Activated CD4-positive, alpha-beta memory T cell treated with anti-CD3 and anti-CD28 coated beads for 36 hours (primary cell): ENCODE measurements at regions not wholly inside any gene's neighbourhood (a gene's known extent, or its start where the extent isn't known, plus 50 kb on each side); places are given as distances from the start of the nearest gene placed in this dataset.

Experiments
- CTCF ChIA-PET: fragments of 350-600 bp; sonication (Branson Sonifier 250); formaldehyde crosslinking; loops from one replicate; lab custom pipeline; 2021; ENCODE audit warnings: antibody characterized with exemption, inconsistent platforms; lab: Charles Lee
- POLR2A ChIA-PET: fragments of 350-600 bp; sonication (Branson Sonifier 250); formaldehyde crosslinking; loops from one replicate; lab custom pipeline; 2021; ENCODE audit warnings: antibody characterized with exemption; lab: Charles Lee
- DNase-seq: peaks from one replicate; pipeline ENCODE4 v3.0.0-alpha.2; 2020
- H3K27ac Mint-ChIP-seq: one replicate; pipeline ENCODE4 v1.8.0; 2021; ENCODE audit warnings: mixed read lengths
- H3K27me3 Mint-ChIP-seq: one replicate; pipeline ENCODE4 v1.8.0; 2021; ENCODE audit warnings: mixed read lengths
- H3K36me3 Mint-ChIP-seq: one replicate; pipeline ENCODE4 v1.8.0; 2021; ENCODE audit warnings: mixed read lengths
- H3K4me1 Mint-ChIP-seq: one replicate; pipeline ENCODE4 v1.8.0; 2021; ENCODE audit warnings: low read depth, mixed read lengths
- H3K4me3 Mint-ChIP-seq: one replicate; pipeline ENCODE4 v1.8.0; 2021; ENCODE audit warnings: mild to moderate bottlenecking, mixed read lengths
- H3K9me3 Mint-ChIP-seq: one replicate; pipeline ENCODE4 v1.8.0; 2021; ENCODE audit warnings: mixed read lengths
- intact Hi-C: fragments of 100-400 bp; cut with micrococcal nuclease; formaldehyde crosslinking; loops from one replicate; pipeline ENCODE4 v1.15.1; 2023

- Mint-ChIP-seq H3K4me1 (no peaks in the 10 kb centered on the region), H3K27ac (no peak overlapping the region), H3K9me3 (peaks cover 14% of the 10 kb centered on the region), H3K4me3 (no peak overlapping the region), H3K36me3 (no peaks in the 10 kb centered on the region), H3K27me3 (peaks cover 8% of the 10 kb centered on the region)
- POLR2A ChIA-PET, result no interaction called here
- intact Hi-C loops, result no loop called here
- no peak for DNase-seq
- CTCF ChIA-PET, result no interaction called here
These were observed 114.6 kb upstream of the KCNJ15 start for GRCh38 chr21:38142224-38142623.

DNA sequence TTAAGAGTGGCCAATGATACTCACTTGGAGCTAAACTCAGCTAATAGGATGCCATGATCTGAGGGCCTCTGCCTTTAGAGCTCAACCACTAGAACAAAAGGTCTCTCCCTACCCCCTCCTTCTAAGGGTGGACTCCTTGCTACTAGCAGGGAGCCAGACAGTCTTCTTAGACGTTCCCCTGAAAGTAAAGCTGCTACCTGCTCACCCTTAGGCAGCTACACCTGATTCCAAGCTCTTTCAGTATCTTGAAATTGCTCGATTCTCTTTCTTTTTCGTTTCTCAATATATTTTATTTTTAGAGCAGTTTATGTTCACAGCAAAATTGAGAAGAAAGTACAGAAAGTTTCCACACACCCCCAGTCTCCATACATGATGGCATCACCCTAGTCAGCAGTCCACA is 112.6 kb upstream of the KCNJ15 start:
- no peaks in the 10 kb centered on the region for H3K4me1 Mint-ChIP-seq
- CTCF ChIA-PET, result no interaction called here
- peaks cover 9% of the 10 kb centered on the region for H3K27me3 Mint-ChIP-seq
- no peak overlapping the region for H3K27ac Mint-ChIP-seq
- intact Hi-C loops, result no loop called here
- POLR2A ChIA-PET, result no interaction called here
- no peak overlapping the region for H3K4me3 Mint-ChIP-seq
- DNase-seq, result no peak
- peaks cover 14% of the 10 kb centered on the region for H3K9me3 Mint-ChIP-seq
- H3K36me3 Mint-ChIP-seq, result no peaks in the 10 kb centered on the region

DNA sequence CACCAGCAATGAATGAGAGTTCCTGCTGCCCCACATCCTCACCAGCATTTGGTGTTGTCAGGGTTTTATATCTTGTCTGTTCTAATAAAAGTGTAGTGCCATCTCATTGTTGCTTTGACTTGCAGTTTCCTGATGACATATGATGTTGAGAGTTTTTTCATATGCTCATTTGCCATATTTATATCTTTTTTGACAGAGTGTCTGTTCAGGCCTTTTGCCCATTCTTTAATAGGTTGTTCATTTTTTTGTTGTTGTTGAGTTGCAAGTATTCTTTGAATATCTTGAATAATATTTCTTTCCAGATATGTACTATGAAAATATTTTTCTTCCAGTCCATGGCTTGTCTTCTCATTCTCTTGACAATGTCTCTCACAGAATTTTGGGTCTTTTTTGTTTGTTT is 111.7 kb upstream of the KCNJ15 start:
- Mint-ChIP-seq H3K27ac (no peak overlapping the region), H3K9me3 (peaks cover 14% of the 10 kb centered on the region), H3K4me1 (no peaks in the 10 kb centered on the region), H3K36me3 (no peaks in the 10 kb centered on the region), H3K4me3 (no peak overlapping the region), H3K27me3 (peaks cover 9% of the 10 kb centered on the region)
- CTCF ChIA-PET, result no interaction called here
- POLR2A ChIA-PET, result no interaction called here
- intact Hi-C loops, result no loop called here
- DNase-seq, result no peak

- peaks cover 4% of the 10 kb centered on the region for H3K27me3 Mint-ChIP-seq
- DNase-seq, result no peak
- H3K4me1 Mint-ChIP-seq, result no peaks in the 10 kb centered on the region
- H3K36me3 Mint-ChIP-seq, result no peaks in the 10 kb centered on the region
- POLR2A ChIA-PET, result no interaction called here
- CTCF ChIA-PET, result interaction anchor here (1.0 kb wide), 1 partner anchor 447 kb away, joined by 4 read pairs; no protein-coding TSS in a partner anchor
- intact Hi-C loops, result no loop called here
- H3K9me3 Mint-ChIP-seq, result peaks cover 14% of the 10 kb centered on the region
- H3K4me3 Mint-ChIP-seq, result no peak overlapping the region
- H3K27ac Mint-ChIP-seq, result no peak overlapping the region
These were observed 109.4 kb upstream of the KCNJ15 start for GRCh38 chr21:38147391-38147790.

DNA sequence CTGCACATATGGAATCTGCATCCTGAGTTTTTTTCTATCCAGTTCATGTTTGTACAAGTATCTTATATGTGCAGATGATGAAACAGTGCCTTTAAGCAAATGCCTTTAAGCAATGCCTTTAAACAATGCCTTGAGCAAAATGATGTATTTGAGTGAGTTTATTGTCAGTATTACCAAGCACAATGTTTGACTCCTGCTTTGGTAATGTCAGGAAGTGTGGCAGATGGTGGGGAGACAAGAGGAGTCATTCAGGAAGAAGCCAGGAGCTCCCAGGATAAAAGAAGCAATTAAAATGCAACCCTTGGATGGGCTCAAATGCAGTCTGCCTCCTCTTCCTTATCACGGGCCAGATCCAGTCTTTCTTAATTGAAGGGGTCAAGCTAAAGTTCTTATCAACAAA is 108.7 kb upstream of the KCNJ15 start:
- Mint-ChIP-seq H3K4me3 (no peak overlapping the region), H3K9me3 (peaks cover 14% of the 10 kb centered on the region), H3K27ac (no peak overlapping the region), H3K36me3 (no peaks in the 10 kb centered on the region), H3K27me3 (peaks cover 8% of the 10 kb centered on the region), H3K4me1 (no peaks in the 10 kb centered on the region)
- intact Hi-C loops, result no loop called here
- CTCF ChIA-PET, result interaction anchor here (1.2 kb wide), 1 partner anchor 23 kb away, joined by 4 read pairs; no protein-coding TSS in a partner anchor
- POLR2A ChIA-PET, result no interaction called here
- no peak for DNase-seq

GRCh38 chr21:38151021-38151645 is 105.7 kb upstream of the KCNJ15 start:
- no peaks in the 10 kb centered on the region for H3K36me3 Mint-ChIP-seq
- H3K4me3 Mint-ChIP-seq, result no peak overlapping the region
- peaks cover 10% of the 10 kb centered on the region for H3K27me3 Mint-ChIP-seq
- no peak for DNase-seq
- H3K9me3 Mint-ChIP-seq, result no peaks in the 10 kb centered on the region
- no peak overlapping the region for H3K27ac Mint-ChIP-seq
- ChIA-PET CTCF (interaction anchor here (1.1 kb wide), 1 partner anchor 8 kb away, joined by 3 read pairs; no protein-coding TSS in a partner anchor), POLR2A (no interaction called here)
- H3K4me1 Mint-ChIP-seq, result no peaks in the 10 kb centered on the region
- intact Hi-C loops, result no loop called here

- H3K27me3 Mint-ChIP-seq, result peaks cover 8% of the 10 kb centered on the region
- H3K9me3 Mint-ChIP-seq, result no peaks in the 10 kb centered on the region
- intact Hi-C loops, result no loop called here
- no peak overlapping the region for H3K27ac Mint-ChIP-seq
- no peaks in the 10 kb centered on the region for H3K4me1 Mint-ChIP-seq
- DNase-seq, result no peak
- ChIA-PET CTCF (interaction anchor here (1.1 to 2.6 kb wide), 3 partner anchors 196 to 455 kb away, joined by 4 to 10 read pairs (median 10); no protein-coding TSS in a partner anchor), POLR2A (no interaction called here)
- no peak overlapping the region for H3K4me3 Mint-ChIP-seq
- no peaks in the 10 kb centered on the region for H3K36me3 Mint-ChIP-seq
These were observed 100.6 kb upstream of the KCNJ15 start for GRCh38 chr21:38156200-38156599.

GRCh38 chr21:38159355-38159754 is 97.4 kb upstream of the KCNJ15 start:
- H3K4me3 Mint-ChIP-seq, result no peak overlapping the region
- no peak overlapping the region for H3K27ac Mint-ChIP-seq
- no peaks in the 10 kb centered on the region for H3K36me3 Mint-ChIP-seq
- intact Hi-C loops, result loop anchor here (1.0 kb wide), 2 partner anchors 193 to 197 kb away; no protein-coding TSS in a partner anchor
- H3K27me3 Mint-ChIP-seq, result peaks cover 3% of the 10 kb centered on the region
- DNase-seq, result peak; percentile 65
- H3K9me3 Mint-ChIP-seq, result no peaks in the 10 kb centered on the region
- ChIA-PET CTCF (interaction anchor here (0.6 to 4.7 kb wide), 10 partner anchors 8 to 448 kb away, joined by 3 to 34 read pairs (median 4); no protein-coding TSS in a partner anchor), POLR2A (no interaction called here)
- H3K4me1 Mint-ChIP-seq, result no peaks in the 10 kb centered on the region

GRCh38 chr21:38165466-38166172 is 91.2 kb upstream of the KCNJ15 start:
- no peak overlapping the region for H3K27ac Mint-ChIP-seq
- H3K36me3 Mint-ChIP-seq, result no peaks in the 10 kb centered on the region
- H3K4me3 Mint-ChIP-seq, result no peak overlapping the region
- POLR2A ChIA-PET, result no interaction called here
- no peaks in the 10 kb centered on the region for H3K4me1 Mint-ChIP-seq
- no peaks in the 10 kb centered on the region for H3K27me3 Mint-ChIP-seq
- intact Hi-C loops, result no loop called here
- H3K9me3 Mint-ChIP-seq, result no peaks in the 10 kb centered on the region
- CTCF ChIA-PET, result interaction anchor here (1.7 to 2.1 kb wide), 2 partner anchors 186 to 187 kb away, joined by 5 to 9 read pairs; no protein-coding TSS in a partner anchor
- DNase-seq, result no peak

- POLR2A ChIA-PET, result no interaction called here
- Mint-ChIP-seq H3K4me3 (no peak overlapping the region), H3K4me1 (no peaks in the 10 kb centered on the region), H3K27ac (no peak overlapping the region), H3K36me3 (no peaks in the 10 kb centered on the region), H3K27me3 (no peaks in the 10 kb centered on the region), H3K9me3 (no peaks in the 10 kb centered on the region)
- CTCF ChIA-PET, result interaction anchor here (1.4 to 3.9 kb wide), 3 partner anchors 9 to 190 kb away, joined by 4 to 23 read pairs (median 9); no protein-coding TSS in a partner anchor
- intact Hi-C loops, result no loop called here
- DNase-seq, result no peak
These were observed 90.6 kb upstream of the KCNJ15 start for GRCh38 chr21:38166173-38166535.

- no peaks in the 10 kb centered on the region for H3K9me3 Mint-ChIP-seq
- ChIA-PET CTCF (interaction anchor here (0.7 to 3.9 kb wide), 6 partner anchors 8 to 189 kb away, joined by 3 to 23 read pairs (median 5); no protein-coding TSS in a partner anchor), POLR2A (no interaction called here)
- H3K36me3 Mint-ChIP-seq, result no peaks in the 10 kb centered on the region
- no peak overlapping the region for H3K27ac Mint-ChIP-seq
- intact Hi-C loops, result no loop called here
- H3K4me3 Mint-ChIP-seq, result no peak overlapping the region
- DNase-seq, result no peak
- H3K27me3 Mint-ChIP-seq, result no peaks in the 10 kb centered on the region
- H3K4me1 Mint-ChIP-seq, result no peaks in the 10 kb centered on the region
These were observed 89.4 kb upstream of the KCNJ15 start for GRCh38 chr21:38167345-38167744.

- no peak overlapping the region for H3K27ac Mint-ChIP-seq
- intact Hi-C loops, result no loop called here
- H3K4me3 Mint-ChIP-seq, result no peak overlapping the region
- H3K36me3 Mint-ChIP-seq, result no peaks in the 10 kb centered on the region
- H3K27me3 Mint-ChIP-seq, result no peaks in the 10 kb centered on the region
- CTCF ChIA-PET, result interaction anchor here (0.9 to 2.5 kb wide), 6 partner anchors 22 to 496 kb away, joined by 3 to 22 read pairs (median 5); no protein-coding TSS in a partner anchor
- no peaks in the 10 kb centered on the region for H3K4me1 Mint-ChIP-seq
- H3K9me3 Mint-ChIP-seq, result no peaks in the 10 kb centered on the region
- DNase-seq, result peak; percentile 12
- POLR2A ChIA-PET, result no interaction called here
These were observed 86.5 kb upstream of the KCNJ15 start for GRCh38 chr21:38170283-38170682.
